Lung (tissue), 11 donors: ENCODE measurements at regions not wholly inside any gene's neighbourhood (a gene's known extent, or its start where the extent isn't known, plus 50 kb on each side); places are given as distances from the start of the nearest gene placed in this dataset.

ENCODE experiments used
- ATAC-seq: fragments of 200-7000 bp; cut with Tn5 transposase; one replicate; pipeline ENCODE4 v1.9.1; 2020; ENCODE audit warnings: moderate number of reproducible peaks; ENCODE audit not compliant: insufficient read depth, low FRiP score
- DNase-seq, 3 donors: peaks; one replicate each; pipeline ENCODE4 v3.0.0-alpha.2; 2013 to 2017
- H3K27ac ChIP-seq, 2 donors: one replicate each; pipeline ENCODE4 v1.5.1; 2013; ENCODE audit warnings: mild to moderate bottlenecking in 2 of 2, moderate library complexity in 2 of 2, control low read depth in 1 of 2, inconsistent platforms in 1 of 2, low read depth in 1 of 2, low read length in 1 of 2
- H3K27me3 ChIP-seq, 3 donors: one replicate each; pipeline ENCODE4 v1.5.1; 2013; ENCODE audit warnings: low read length in 2 of 3; ENCODE audit not compliant: control insufficient read depth in 3 of 3, insufficient read depth in 3 of 3
- H3K36me3 ChIP-seq, 4 donors: one replicate each; pipeline ENCODE4 v1.5.1; 2013; ENCODE audit warnings: low read length in 4 of 4, mild to moderate bottlenecking in 1 of 4, moderate library complexity in 1 of 4; ENCODE audit not compliant: control insufficient read depth in 4 of 4, insufficient read depth in 4 of 4
- H3K4me1 ChIP-seq, 5 donors: one replicate each; pipeline ENCODE4 v1.5.1; 2013; ENCODE audit warnings: low read length in 5 of 5, mild to moderate bottlenecking in 2 of 5, moderate library complexity in 1 of 5; ENCODE audit not compliant: control insufficient read depth in 5 of 5, insufficient read depth in 5 of 5
- H3K4me3 ChIP-seq: one replicate; pipeline ENCODE4 v1.5.1; 2013; ENCODE audit warnings: mild to moderate bottlenecking, control low read depth, moderate library complexity
- H3K9ac ChIP-seq, 2 donors: one replicate each; pipeline ENCODE4 v1.5.1; 2013; ENCODE audit warnings: low read length in 2 of 2, control low read depth in 1 of 2; ENCODE audit not compliant: insufficient read depth in 1 of 2
- H3K9me3 ChIP-seq, 4 donors: one replicate each; pipeline ENCODE4 v1.5.1; 2013; ENCODE audit warnings: low read length in 3 of 4, mild to moderate bottlenecking in 1 of 4, moderate library complexity in 1 of 4; ENCODE audit not compliant: control insufficient read depth in 4 of 4, insufficient read depth in 3 of 4
- WGBS, 2 donors: extraction: QIAGEN DNeasy Blood & Tissue Kit; methylation state at CpG; one replicate each; pipeline ENCODE4 v1.1.7; 2013; 5-methylcytosine and 5-hydroxymethylcytosine counted together
- TF ChIP-seq, protein P1 (sequence below): IDR thresholded peaks from 2 replicates; pipeline ENCODE4 v1.5.1; 2012; ENCODE audit warnings: mild to moderate bottlenecking; ENCODE audit errors: control extremely low read depth, extremely low read depth
- donor health status: control.
- donor health status: control.
- donor health status: Bipolar disorder and iron deficiency.
- donor health status: healthy.
- donor health status: DM: yes; HTN: yes; CAD: no.

DNA sequence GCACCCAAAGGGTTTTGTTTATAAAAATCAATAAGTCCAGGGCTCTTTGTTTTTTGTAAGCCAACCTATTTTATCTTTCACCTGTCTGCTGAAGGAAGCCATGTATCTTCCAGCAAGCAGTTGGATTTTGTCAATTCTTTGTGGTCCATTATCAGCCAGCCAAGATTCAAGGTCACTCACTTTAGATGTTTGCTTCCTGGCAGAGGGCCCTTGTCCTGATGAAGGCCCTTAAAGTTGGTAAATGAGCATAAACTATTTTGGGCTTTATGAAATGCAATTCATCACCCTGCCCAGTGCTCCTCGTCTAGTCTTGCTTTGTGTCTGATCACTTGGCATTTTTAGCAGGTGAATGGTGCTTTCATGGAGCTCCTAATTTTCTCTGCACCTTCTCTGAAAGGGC is 1004.2 kb downstream of the GRID1 start:
- Histone ChIP-seq H3K9me3 (no peaks in the 10 kb centered on the region), H3K4me1 (peaks cover 0 to 4% (median 0%) of the 10 kb centered on the region in 5 donors), H3K9ac (no peak overlapping the region), H3K4me3 (no peak overlapping the region), H3K27me3 (no peaks in the 10 kb centered on the region), H3K36me3 (no peaks in the 10 kb centered on the region), H3K27ac (no peak overlapping the region)
- DNase-seq (no peak), ATAC-seq (no peak)
- 41 to 66% methylated on average over 1 of the region's 1 CpG for WGBS, 2 donors
- TF ChIP-seq, protein P1, sequence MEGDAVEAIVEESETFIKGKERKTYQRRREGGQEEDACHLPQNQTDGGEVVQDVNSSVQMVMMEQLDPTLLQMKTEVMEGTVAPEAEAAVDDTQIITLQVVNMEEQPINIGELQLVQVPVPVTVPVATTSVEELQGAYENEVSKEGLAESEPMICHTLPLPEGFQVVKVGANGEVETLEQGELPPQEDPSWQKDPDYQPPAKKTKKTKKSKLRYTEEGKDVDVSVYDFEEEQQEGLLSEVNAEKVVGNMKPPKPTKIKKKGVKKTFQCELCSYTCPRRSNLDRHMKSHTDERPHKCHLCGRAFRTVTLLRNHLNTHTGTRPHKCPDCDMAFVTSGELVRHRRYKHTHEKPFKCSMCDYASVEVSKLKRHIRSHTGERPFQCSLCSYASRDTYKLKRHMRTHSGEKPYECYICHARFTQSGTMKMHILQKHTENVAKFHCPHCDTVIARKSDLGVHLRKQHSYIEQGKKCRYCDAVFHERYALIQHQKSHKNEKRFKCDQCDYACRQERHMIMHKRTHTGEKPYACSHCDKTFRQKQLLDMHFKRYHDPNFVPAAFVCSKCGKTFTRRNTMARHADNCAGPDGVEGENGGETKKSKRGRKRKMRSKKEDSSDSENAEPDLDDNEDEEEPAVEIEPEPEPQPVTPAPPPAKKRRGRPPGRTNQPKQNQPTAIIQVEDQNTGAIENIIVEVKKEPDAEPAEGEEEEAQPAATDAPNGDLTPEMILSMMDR, result no peak

DNA sequence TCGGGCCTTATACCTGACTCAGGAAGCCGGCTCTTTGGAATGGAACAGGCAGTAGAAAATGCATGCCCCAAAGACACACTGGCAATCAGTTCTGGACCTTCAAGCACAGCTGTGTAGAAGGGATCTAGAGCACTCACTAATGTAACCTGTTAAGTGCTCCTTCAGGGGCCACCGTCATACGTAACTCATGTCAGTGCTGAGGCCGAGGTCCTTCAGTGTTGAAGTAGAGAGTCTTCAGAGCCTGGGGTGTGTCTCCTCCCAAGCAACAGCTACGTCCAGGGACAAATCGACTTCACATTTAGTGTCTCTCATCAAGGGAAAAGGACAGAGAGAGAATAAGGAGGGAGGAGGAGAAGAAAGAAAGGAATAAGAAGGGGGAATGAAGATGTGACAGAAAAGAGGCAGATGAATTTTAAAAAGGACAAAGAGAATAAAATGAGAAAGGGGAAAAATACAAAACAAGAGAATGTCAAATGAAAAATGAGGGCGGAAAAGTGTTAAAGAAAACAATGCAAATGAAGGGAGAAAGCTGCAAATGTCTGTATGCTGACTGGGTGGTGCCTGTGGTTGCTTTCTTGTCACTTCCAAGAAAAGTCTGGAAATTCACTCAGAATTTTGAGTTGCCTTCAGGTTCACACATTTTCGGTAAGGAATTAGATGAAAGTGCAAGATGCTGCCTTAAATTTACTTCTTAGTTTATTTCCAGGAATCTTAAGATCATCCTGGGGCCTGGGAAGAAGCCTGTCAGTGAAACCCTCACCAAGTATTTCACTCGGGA is 989.4 kb downstream of the GRID1 start:
- Histone ChIP-seq H3K36me3 (no peaks in the 10 kb centered on the region), H3K9me3 (peaks cover 0 to 2% (median 0%) of the 10 kb centered on the region in 4 donors), H3K4me1 (no peaks in the 10 kb centered on the region), H3K27me3 (no peaks in the 10 kb centered on the region), H3K9ac (no peak overlapping the region), H3K4me3 (no peak overlapping the region), H3K27ac (no peak overlapping the region)
- ATAC-seq (no peak), DNase-seq (no peak)
- WGBS, 2 donors, result 69 to 80% methylated on average over 10 of the region's 10 CpGs
- TF ChIP-seq, protein P1, result no peak

DNA sequence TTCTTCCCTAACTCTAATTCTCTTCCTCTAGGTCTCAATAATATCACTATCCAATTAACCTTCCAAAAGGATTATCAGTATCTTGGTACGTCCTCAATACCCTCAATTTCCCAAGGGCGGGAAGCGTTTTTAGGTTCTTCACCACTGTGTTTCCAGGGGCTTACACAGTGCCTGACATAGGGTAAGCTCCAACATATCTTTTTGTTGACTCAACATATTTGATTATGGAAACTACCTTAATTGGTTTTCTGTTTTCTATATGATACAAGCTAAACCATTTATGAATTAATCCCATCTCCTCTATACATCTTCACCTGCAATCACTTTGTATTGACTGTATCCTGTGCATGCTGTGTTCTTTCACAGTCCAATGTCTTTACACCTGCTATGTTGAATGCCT is 987.3 kb downstream of the GRID1 start:
- Histone ChIP-seq H3K9me3 (peaks cover 0 to 2% (median 0%) of the 10 kb centered on the region in 4 donors), H3K4me3 (no peak overlapping the region), H3K9ac (no peak overlapping the region), H3K27ac (no peak overlapping the region), H3K27me3 (no peaks in the 10 kb centered on the region), H3K36me3 (no peaks in the 10 kb centered on the region), H3K4me1 (no peaks in the 10 kb centered on the region)
- ATAC-seq (no peak), DNase-seq (no peak)
- TF ChIP-seq, protein P1, result no peak
- WGBS, 2 donors, result 91 to 93% methylated on average over 3 of the region's 3 CpGs
